Peyer's patch (tissue), 4 donors: ENCODE measurements at regions not wholly inside any gene's neighbourhood (a gene's known extent, or its start where the extent isn't known, plus 50 kb on each side); places are given as distances from the start of the nearest gene placed in this dataset.

Experiments used
- CTCF ChIP-seq, 6 experiments: fragments of 450-650 bp in 4 of 6; fragments of 200-600 bp in 2 of 6; sonication (generic) in 1 of 6; IDR thresholded peaks; one replicate each; pipeline ENCODE4 v1.5.1; 2017 to 2019; ENCODE audit warnings: antibody characterized with exemption in 6 of 6, mild to moderate bottlenecking in 3 of 6, moderate library complexity in 1 of 6
- POLR2A ChIP-seq, 2 donors: fragments of 450-650 bp; IDR thresholded peaks; one replicate each; pipeline ENCODE4 v1.5.1; 2017; ENCODE audit warnings: antibody characterized with exemption in 2 of 2, mild to moderate bottlenecking in 2 of 2, moderate library complexity in 2 of 2

- TF ChIP-seq CTCF (IDR thresholded peaks at IDR 0.05) (no peak), POLR2A (IDR thresholded peaks at IDR 0.05) (no peak)
Measured at GRCh38 chr2:234175649-234176048, 125.1 kb downstream of the SPP2 start.
